ENCODE measurements at regions not wholly inside any gene's neighbourhood (a gene's known extent, or its start where the extent isn't known, plus 50 kb on each side); places are given as distances from the start of the nearest gene placed in this dataset.

DNA sequence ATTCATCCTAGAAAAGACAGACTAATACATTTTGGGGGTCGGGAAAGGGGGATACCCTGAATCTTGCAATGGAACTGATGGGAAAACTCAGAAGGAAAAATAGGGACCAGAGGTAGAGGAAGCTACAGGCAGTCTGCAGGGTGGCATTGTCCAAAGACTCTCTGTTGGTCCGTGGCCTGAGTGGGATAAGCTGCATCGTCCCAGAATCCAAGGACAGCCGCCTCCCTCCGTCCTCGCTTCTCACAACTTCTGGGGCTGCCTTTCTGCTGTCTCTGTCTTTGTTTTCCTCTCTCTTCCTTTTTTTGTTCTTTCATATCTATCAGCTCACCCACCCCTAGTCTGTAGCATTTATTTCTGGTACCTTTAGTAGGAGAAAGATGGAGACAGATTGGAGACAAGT is 1052.6 kb upstream of the RBFOX1 start:
- TF ChIP-seq SMC3 (IDR thresholded peaks at IDR 0.05; ENCODE audit: low read depth, low read length) (no peak), POLR2A (IDR thresholded peaks at IDR 0.05; ENCODE audit: low read depth, low read length) (no peak), FOS (IDR thresholded peaks at IDR 0.05; ENCODE audit: low read depth, low read length) (no peak), CEBPB (IDR thresholded peaks at IDR 0.05; ENCODE audit: low read depth, low read length) (no peak), MAZ (IDR thresholded peaks at IDR 0.05; ENCODE audit: borderline replicate concordance, low read depth, low read length) (no peak), CHD1 (IDR thresholded peaks at IDR 0.05; ENCODE audit: low read depth, low read length) (no peak), RFX5 (IDR thresholded peaks at IDR 0.05; ENCODE audit: low read depth, low read length) (no peak), MXI1 (IDR thresholded peaks at IDR 0.05; ENCODE audit: borderline replicate concordance, low read depth, low read length) (no peak), BHLHE40 (IDR thresholded peaks at IDR 0.05; ENCODE audit: low read depth, low read length) (no peak), RCOR1 (IDR thresholded peaks at IDR 0.05; ENCODE audit: insufficient replicate concordance, low read length) (no peak)
- TF ChIP-seq, protein P1, sequence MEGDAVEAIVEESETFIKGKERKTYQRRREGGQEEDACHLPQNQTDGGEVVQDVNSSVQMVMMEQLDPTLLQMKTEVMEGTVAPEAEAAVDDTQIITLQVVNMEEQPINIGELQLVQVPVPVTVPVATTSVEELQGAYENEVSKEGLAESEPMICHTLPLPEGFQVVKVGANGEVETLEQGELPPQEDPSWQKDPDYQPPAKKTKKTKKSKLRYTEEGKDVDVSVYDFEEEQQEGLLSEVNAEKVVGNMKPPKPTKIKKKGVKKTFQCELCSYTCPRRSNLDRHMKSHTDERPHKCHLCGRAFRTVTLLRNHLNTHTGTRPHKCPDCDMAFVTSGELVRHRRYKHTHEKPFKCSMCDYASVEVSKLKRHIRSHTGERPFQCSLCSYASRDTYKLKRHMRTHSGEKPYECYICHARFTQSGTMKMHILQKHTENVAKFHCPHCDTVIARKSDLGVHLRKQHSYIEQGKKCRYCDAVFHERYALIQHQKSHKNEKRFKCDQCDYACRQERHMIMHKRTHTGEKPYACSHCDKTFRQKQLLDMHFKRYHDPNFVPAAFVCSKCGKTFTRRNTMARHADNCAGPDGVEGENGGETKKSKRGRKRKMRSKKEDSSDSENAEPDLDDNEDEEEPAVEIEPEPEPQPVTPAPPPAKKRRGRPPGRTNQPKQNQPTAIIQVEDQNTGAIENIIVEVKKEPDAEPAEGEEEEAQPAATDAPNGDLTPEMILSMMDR (conservative IDR thresholded peaks at IDR 0.05; ENCODE audit: low read depth, low read length): no peak
